ENCODE measurements at regions not wholly inside any gene's neighbourhood (a gene's known extent, or its start where the extent isn't known, plus 50 kb on each side); places are given as distances from the start of the nearest gene placed in this dataset.

DNA sequence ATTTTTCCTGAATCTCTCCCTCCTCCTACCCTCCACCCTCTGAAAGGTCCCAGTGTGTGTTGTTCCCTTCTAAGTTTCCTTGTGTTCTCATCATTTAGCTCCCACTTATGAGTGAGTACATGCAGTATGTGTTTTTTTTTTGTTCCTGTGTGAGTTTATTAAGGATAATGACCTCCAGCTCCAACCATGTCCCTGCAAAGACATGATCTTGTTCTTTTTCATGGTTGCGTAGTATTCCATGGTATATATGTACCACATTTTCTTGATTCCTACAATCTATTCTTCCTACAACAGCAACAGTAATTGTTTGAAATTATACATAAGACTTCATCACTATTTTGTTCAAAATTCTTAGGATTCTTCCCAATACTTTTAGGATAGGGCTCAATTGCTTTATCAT is 1117.8 kb downstream of the GATA3 start:
- TF ChIP-seq YY1 (IDR thresholded peaks at IDR 0.05; ENCODE audit: low read depth) = no peak
- TF ChIP-seq TCF12 (IDR thresholded peaks at IDR 0.05; ENCODE audit: low read depth) = no peak
- TF ChIP-seq, protein P1, sequence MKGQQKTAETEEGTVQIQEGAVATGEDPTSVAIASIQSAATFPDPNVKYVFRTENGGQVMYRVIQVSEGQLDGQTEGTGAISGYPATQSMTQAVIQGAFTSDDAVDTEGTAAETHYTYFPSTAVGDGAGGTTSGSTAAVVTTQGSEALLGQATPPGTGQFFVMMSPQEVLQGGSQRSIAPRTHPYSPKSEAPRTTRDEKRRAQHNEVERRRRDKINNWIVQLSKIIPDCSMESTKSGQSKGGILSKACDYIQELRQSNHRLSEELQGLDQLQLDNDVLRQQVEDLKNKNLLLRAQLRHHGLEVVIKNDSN (IDR thresholded peaks at IDR 0.05) = no peak
- TF ChIP-seq CREB1 (IDR thresholded peaks at IDR 0.05; ENCODE audit: low read depth) = no peak
- TF ChIP-seq CEBPB (IDR thresholded peaks at IDR 0.05) = no peak

DNA sequence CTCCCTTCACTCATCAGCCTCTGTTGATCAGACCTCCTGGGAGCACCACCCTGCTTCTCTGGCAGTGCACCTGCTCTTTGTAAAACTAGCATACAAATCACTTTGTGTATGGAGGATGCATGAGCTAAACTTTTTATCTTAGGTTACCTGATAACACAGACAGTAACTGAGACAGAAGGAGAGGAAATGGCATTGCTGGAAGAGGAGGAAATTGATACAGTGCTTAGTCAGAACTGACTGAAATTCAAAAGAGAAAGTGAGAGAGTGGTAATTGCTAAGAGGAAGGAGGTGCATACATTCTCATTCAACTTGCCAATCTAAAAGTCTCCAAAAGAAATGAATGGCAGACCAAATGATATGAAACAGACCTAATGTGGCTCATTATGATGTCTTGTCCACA is 1120.7 kb downstream of the GATA3 start:
- TF ChIP-seq TCF12 (IDR thresholded peaks at IDR 0.05; ENCODE audit: low read depth) (no peak), TAF1 (IDR thresholded peaks at IDR 0.05; ENCODE audit: low read depth) (no peak), EP300 (IDR thresholded peaks at IDR 0.05; ENCODE audit: borderline replicate concordance) (no peak), RAD21 (IDR thresholded peaks at IDR 0.05; ENCODE audit: low read depth) (no peak), TEAD4 (IDR thresholded peaks at IDR 0.05) (no peak), EGR1 (IDR thresholded peaks at IDR 0.05) (no peak), CEBPB (IDR thresholded peaks at IDR 0.05) (no peak), CREB1 (IDR thresholded peaks at IDR 0.05; ENCODE audit: low read depth) (no peak), FOXM1 (IDR thresholded peaks at IDR 0.05; ENCODE audit: borderline replicate concordance, low read depth) (no peak), YY1 (IDR thresholded peaks at IDR 0.05; ENCODE audit: low read depth) (no peak), ZBTB7A (IDR thresholded peaks at IDR 0.05; ENCODE audit: low read depth) (no peak), NFIC (IDR thresholded peaks at IDR 0.05) (no peak)
- TF ChIP-seq, protein P2, sequence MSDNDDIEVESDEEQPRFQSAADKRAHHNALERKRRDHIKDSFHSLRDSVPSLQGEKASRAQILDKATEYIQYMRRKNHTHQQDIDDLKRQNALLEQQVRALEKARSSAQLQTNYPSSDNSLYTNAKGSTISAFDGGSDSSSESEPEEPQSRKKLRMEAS (IDR thresholded peaks at IDR 0.05) = no peak
- TF ChIP-seq, protein P3, sequence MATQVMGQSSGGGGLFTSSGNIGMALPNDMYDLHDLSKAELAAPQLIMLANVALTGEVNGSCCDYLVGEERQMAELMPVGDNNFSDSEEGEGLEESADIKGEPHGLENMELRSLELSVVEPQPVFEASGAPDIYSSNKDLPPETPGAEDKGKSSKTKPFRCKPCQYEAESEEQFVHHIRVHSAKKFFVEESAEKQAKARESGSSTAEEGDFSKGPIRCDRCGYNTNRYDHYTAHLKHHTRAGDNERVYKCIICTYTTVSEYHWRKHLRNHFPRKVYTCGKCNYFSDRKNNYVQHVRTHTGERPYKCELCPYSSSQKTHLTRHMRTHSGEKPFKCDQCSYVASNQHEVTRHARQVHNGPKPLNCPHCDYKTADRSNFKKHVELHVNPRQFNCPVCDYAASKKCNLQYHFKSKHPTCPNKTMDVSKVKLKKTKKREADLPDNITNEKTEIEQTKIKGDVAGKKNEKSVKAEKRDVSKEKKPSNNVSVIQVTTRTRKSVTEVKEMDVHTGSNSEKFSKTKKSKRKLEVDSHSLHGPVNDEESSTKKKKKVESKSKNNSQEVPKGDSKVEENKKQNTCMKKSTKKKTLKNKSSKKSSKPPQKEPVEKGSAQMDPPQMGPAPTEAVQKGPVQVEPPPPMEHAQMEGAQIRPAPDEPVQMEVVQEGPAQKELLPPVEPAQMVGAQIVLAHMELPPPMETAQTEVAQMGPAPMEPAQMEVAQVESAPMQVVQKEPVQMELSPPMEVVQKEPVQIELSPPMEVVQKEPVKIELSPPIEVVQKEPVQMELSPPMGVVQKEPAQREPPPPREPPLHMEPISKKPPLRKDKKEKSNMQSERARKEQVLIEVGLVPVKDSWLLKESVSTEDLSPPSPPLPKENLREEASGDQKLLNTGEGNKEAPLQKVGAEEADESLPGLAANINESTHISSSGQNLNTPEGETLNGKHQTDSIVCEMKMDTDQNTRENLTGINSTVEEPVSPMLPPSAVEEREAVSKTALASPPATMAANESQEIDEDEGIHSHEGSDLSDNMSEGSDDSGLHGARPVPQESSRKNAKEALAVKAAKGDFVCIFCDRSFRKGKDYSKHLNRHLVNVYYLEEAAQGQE (IDR thresholded peaks at IDR 0.05; ENCODE audit: low read depth) = no peak
- TF ChIP-seq, protein P1 (IDR thresholded peaks at IDR 0.05) = no peak

DNA sequence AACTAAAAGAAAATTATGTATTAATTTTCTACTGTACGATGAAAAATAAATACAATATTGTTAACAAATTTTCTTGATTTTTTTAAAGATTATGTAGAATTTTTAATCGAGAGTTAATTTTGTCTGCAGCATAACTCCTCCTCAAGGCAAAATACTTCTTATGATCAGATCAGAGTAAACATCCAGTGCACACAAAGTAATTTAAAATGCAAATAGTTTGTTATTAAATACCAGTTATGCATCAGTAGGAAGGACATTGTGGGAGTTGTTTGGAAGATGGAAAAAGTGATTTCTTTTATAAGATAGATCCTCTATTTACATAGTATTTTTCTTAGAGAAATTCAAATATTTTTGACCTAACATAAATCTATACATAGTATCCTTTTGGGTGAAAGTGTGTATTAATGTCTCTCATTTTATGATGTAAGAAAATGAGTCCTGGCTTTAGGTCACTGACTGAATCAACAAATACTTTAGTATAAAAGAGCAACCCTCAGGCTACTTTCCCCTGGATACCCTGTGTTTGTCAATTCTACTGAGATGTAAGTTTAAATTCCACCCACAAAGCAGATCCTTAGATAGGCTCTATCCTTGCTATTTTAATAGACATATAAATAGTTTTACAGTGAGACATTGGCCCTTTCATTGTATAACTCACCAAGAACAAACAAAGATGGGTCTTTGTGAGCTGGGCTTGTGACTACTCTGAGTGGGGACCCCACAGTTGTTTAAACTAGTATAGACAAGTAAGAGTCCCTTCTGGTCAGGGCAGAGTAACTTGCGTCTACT is 1133.7 kb downstream of the GATA3 start:
- no peak for TF ChIP-seq YY1 (IDR thresholded peaks at IDR 0.05; ENCODE audit: low read depth)
- TF ChIP-seq CEBPB (IDR thresholded peaks at IDR 0.05) = no peak
- no peak for TF ChIP-seq ZBTB7A (IDR thresholded peaks at IDR 0.05; ENCODE audit: low read depth)
- TF ChIP-seq RAD21 (IDR thresholded peaks at IDR 0.05; ENCODE audit: low read depth) = no peak
- TF ChIP-seq EGR1 (IDR thresholded peaks at IDR 0.05) = no peak
- no peak for TF ChIP-seq FOXM1 (IDR thresholded peaks at IDR 0.05; ENCODE audit: borderline replicate concordance, low read depth)
- TF ChIP-seq, protein P2 (IDR thresholded peaks at IDR 0.05) = no peak
- no peak for TF ChIP-seq TEAD4 (IDR thresholded peaks at IDR 0.05)
- no peak for TF ChIP-seq TCF12 (IDR thresholded peaks at IDR 0.05; ENCODE audit: low read depth)
- no peak for TF ChIP-seq NFIC (IDR thresholded peaks at IDR 0.05)

DNA sequence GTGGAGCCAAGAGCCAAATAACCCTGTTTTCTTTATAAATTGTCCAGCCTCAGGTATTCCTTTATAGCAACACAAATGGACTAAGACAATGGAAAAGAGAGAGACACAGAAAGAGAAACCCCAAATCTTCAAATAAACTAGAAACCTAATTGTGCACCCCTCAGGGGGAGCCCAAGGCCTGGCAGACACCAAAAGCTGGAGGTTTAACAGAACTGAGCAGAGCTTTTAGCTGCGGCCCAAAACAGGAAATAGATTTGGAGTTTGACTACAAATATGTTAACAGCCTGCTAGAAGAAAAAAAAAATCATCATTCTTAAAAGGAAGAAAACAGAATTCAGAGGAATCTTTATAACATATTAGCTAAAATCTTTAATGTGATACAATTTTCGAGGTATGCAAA is 1135.0 kb downstream of the GATA3 start:
- TF ChIP-seq EP300 (IDR thresholded peaks at IDR 0.05; ENCODE audit: borderline replicate concordance) = no peak
- no peak for TF ChIP-seq TCF12 (IDR thresholded peaks at IDR 0.05; ENCODE audit: low read depth)
- TF ChIP-seq, protein P2 (IDR thresholded peaks at IDR 0.05) = no peak
- TF ChIP-seq YY1 (IDR thresholded peaks at IDR 0.05; ENCODE audit: low read depth) = no peak

DNA sequence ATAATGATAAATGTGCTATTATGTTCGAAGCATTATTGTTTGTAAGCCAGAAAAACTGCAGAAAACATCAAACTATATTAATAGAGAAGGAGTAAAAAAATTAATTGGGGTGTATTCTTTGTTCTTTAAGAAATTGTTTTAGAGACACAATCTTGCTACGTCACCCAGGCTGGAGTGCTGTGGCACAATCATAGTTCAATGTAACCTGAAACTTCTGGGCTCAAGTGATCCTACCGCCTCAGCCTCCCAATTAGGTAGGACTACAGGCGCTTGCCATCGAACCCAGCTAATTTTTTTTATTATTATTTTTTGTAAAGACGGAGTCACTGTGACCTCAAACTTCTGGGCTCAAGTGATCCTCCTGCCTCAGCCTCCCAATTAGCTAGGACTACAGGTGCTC is 1138.6 kb downstream of the GATA3 start:
- TF ChIP-seq TCF12 (IDR thresholded peaks at IDR 0.05; ENCODE audit: low read depth) (no peak), ZBTB7A (IDR thresholded peaks at IDR 0.05; ENCODE audit: low read depth) (no peak), RAD21 (IDR thresholded peaks at IDR 0.05; ENCODE audit: low read depth) (no peak), EGR1 (IDR thresholded peaks at IDR 0.05) (no peak), YY1 (IDR thresholded peaks at IDR 0.05; ENCODE audit: low read depth) (no peak), EP300 (IDR thresholded peaks at IDR 0.05; ENCODE audit: borderline replicate concordance) (no peak), TEAD4 (IDR thresholded peaks at IDR 0.05) (no peak), TAF1 (IDR thresholded peaks at IDR 0.05; ENCODE audit: low read depth) (no peak), FOXM1 (IDR thresholded peaks at IDR 0.05; ENCODE audit: borderline replicate concordance, low read depth) (no peak), CEBPB (IDR thresholded peaks at IDR 0.05) (no peak), CREB1 (IDR thresholded peaks at IDR 0.05; ENCODE audit: low read depth) (no peak), NFIC (IDR thresholded peaks at IDR 0.05) (no peak)
- TF ChIP-seq, protein P3 (IDR thresholded peaks at IDR 0.05; ENCODE audit: low read depth) = no peak
- TF ChIP-seq, protein P1 (IDR thresholded peaks at IDR 0.05) = no peak
- TF ChIP-seq, protein P2 (IDR thresholded peaks at IDR 0.05) = no peak
